ENCODE measurements at regions not wholly inside any gene's neighbourhood (a gene's known extent, or its start where the extent isn't known, plus 50 kb on each side); places are given as distances from the start of the nearest gene placed in this dataset.

- no peak for TF ChIP-seq CTCF (IDR thresholded peaks at IDR 0.05)
- no peak for TF ChIP-seq POLR2A (IDR thresholded peaks at IDR 0.05)
These were observed 290.9 kb upstream of the NFE2L3 start for GRCh38 chr7:25861164-25861496.
